Suppressor macrophage treated with lipopolysaccharide for 1 hour (primary cell): ENCODE measurements at regions not wholly inside any gene's neighbourhood (a gene's known extent, or its start where the extent isn't known, plus 50 kb on each side); places are given as distances from the start of the nearest gene placed in this dataset.

Experiments used
- DNase-seq, 3 donors: peaks; one replicate each; pipeline ENCODE4 v3.0.0-alpha.2; 2020 to 2022

DNA sequence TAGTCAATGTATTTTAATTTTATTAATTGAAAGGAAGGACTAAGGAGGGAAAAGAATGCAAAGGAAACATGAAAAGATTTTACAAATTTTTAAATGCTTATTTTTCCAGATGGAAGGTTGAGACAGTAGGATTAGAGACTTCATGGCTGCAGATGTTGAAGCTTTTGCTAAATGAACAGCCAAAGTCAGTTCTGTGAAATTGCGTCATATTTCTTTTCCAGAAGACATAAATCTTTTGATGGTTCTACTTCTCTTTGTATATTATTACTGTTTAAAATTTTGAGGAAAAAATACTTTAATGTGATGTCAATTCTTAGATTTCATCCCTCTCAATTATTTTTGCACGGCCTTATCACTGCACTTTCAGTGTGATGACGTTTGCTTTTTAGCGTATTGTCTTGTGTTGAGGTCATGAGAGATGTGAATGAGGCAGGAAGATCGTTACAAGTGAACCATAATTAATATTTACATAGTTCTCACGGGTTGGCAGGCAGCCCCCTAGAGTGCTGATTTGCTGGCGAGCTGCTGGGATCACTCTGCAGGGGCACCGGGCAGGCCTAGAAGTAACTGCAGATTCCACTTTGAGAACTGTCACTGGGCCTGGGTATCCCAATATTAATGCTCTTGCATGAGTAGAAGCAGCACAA, 158.1 kb downstream of the TBXT start:
- DNase-seq: no peak

DNA sequence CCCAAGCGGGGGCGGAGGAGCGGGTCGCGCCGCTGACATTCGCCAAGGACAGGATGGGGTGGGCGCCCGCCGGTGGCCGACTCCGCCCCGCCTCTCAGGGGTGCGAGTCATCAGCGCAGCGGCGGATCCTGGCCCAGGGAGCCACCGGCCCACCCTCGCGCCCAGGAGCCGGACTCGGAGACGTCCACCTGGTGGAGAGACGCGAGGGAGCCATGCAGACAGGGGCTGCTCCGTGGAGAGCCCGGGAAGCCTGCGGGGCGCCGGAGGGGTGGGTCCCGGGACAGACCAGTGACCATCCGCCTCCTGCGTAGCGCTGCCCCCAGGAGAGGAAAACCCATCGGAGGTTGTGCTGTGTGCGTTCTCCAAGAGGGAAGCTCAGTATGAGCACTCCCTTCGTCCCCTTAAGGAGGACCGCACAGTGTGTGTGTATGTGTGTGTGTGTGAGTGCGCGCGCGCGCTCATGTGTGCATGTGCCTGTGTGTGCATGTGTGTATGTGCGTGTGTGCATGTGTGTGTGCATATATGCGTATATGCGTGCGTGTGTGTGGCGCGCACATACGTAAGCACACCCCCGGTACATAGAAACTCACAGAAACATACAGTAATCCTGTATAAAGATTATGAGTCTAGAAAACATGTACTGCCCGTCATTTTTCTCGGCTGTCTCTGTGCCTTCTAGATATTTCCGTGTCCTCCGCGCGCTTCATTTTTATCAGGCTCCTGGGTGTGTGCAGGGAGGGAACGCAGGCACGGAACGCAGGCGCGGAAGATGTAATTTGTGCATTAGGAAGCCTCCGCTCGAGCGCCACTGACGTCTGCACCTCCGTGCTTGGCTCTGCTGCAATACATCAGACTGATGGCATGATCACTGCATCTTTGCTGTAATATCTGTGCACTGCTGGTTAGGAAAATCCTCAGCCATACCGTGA, 158.9 kb downstream of the TBXT start:
- DNase-seq: no peak

- DNase-seq: no peak
These were observed 160.0 kb downstream of the TBXT start for GRCh38 chr6:166007349-166008263.

DNA sequence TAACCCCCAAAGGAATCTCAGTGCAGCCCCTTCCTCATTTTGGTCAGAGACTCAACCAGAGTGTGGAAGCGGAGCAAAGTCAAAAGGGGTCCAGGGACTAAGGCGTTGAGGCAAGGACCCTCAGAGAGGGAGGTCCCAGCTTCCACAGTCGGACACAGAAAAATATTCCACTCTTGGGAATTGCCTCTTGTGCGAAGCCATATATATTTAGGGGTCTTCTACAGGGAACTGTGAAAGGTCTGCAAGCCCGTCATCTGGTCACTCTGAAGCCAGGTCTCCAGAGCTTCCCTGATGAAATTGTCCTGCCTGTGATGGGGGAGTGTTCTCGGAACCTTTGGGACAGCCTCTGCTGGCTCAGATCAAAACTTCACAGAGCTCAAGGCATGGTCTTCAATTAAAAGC, 160.8 kb downstream of the TBXT start:
- DNase-seq: no peak

- no peak for DNase-seq
These were observed 161.4 kb downstream of the TBXT start for GRCh38 chr6:166005944-166006899.

DNA sequence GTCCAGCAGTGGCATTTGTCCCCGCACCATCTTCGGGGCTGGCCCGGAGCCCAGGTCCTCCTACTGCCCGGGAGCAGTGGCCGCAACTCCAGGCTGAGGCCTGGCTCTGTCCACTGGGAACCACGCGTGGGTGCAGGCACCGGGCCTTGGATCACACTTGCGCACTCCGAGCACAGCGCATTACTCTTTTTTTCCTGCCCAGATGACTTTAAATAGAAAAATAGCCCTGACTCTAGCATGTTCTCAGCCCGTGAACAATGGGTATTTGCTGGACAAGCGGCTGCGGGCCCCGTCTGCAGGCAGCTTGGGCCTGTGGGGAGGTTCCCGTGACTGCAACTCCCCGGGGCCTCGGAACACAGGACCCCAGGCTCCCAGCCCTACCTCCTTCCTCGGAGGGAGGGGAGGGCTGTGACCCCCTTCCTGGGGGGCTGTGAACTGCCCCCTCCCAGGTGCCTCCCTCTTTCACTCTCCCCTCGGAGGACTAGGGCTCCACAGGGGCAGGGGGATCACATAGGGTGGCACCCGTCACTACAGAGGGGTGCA, 162.2 kb downstream of the TBXT start:
- no peak for DNase-seq

GRCh38 chr6:166004876-166005275, 162.8 kb downstream of the TBXT start:
- no peak for DNase-seq

- no peak for DNase-seq
These were observed 163.2 kb downstream of the TBXT start for GRCh38 chr6:166004471-166004870.

GRCh38 chr6:166003569-166003968, 164.1 kb downstream of the TBXT start:
- DNase-seq: no peak

DNA sequence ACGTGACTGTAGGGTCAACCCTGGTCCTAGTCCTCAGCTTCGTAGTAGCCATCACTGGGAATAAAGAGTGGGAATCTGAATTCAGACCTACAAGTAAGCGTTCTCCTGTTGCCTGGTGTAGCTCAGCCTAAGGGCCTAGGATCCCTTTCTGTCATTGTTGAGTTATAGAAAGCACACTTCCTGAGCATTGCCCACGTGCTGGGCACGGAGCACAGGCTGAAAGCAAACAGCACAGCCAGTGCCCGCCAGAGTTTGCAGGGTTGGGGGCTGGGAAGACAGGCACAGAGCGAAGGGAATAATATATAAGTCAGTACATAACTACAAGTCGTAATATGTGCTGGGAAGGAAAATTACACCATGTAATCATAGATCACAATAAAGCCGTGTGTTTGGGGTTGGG, 166.3 kb downstream of the TBXT start:
- DNase-seq: no peak

DNA sequence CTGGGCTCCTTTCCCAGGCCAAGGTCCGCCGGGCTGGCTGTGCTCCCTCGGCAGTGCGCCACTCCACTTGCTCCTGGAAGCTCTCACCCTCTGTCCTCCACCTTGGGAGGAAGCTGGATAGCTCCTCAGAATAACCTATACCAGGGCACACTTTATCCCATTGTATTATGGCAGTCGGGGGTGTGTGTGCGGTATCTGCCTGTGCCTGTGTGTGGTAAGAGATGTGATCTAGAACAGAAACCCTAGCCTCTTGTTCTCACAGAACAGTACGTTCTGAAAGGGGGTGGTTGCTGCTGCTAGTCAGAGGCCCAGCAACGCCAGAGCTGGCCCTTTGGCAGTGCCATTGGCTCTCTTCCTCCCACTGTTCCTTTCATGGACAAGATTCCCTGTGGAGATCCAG, 168.4 kb downstream of the TBXT start:
- no peak for DNase-seq

DNA sequence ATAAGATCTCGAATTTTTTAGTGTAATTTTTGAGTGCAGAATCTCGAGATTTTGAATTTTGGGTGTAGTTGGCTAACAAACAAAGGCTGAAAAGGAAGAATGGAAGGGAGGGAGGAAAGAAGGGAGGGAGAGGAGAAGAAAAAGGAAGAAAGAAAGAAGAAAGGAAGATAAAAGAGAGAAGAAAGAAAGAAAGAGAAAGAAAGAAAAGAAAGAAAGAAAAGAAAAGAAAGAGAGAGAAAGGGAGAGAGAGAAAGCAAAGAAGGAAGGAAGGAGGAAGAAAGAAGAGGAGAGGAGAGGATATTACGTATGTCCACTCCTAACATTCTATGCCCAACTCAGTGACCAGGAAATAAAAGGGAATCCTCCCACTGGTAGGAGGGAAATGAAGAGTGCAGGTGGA, 169.6 kb downstream of the TBXT start:
- DNase-seq: no peak

DNA sequence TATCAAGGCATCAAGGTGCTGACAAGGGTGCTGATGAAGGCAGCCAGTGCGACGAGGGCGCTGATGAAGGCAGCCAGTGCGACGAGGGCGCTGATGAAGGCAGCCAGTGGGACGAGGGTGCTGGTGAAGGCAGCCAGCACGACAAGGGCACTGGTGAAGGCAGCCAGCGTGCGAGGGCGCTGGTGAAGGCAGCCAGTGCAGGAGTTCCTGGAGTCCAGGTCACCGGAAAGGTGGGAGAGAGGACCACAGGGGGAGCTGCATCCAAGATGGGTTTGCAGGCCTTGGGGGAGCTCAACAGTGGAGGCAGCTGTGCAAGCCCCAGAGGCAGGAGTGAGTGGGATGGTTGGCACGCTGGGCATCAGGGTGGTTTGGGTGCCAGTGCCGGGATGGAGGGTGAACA, 176.3 kb downstream of the TBXT start:
- no peak for DNase-seq

DNA sequence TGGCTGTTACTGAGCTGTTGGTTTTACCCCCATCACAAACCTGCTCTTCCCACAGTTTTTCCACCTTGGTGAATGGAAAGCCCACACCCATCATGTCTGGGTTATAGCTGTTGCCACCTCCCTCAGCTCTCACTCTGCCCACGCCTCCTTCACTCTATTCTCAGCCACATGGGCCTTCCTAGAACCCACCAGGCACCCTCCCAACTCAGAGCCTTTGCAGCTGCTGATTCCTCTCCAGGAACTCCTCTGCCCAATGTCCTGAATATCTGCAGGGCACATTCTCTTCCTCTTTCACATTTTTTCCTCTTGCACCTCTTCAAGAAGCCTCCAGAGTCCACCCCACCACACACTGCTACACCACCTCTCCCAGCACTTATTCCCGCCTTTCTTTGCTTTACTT, 177.4 kb downstream of the TBXT start:
- DNase-seq: no peak

DNA sequence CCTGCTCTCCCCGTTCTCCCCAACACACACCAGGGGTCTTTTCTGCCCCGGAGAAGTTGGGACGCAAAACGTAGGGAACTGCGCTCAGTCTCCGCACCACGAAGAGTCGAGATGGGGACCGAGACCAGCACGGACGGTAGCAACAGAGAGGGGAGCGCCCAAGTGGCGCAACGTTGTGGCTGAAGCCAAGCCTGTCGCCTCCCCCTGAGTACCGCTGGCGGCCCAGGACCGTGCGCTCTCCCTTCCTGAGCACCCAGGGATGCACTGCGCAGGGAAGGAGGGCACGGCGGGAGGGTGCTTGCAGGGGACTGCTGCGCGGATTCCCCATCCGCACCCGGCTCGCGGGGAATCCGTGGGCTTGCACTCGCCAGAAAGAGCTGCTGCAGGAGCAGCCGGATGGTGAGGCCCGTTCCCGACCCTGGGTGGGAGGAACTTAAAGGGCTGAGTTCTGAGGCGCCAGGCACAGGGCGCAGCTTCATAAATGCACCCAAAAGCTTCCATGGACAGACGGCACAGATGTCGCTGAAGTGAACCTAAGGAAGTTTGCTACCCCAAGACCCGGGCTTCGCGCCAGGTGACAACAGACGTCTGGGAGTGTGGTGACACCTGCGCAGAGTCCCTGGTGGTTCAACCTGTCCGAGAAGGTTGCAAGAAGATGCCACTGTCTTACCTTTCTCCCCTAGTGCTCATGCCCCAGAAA, 178.7 kb downstream of the TBXT start:
- no peak for DNase-seq

DNA sequence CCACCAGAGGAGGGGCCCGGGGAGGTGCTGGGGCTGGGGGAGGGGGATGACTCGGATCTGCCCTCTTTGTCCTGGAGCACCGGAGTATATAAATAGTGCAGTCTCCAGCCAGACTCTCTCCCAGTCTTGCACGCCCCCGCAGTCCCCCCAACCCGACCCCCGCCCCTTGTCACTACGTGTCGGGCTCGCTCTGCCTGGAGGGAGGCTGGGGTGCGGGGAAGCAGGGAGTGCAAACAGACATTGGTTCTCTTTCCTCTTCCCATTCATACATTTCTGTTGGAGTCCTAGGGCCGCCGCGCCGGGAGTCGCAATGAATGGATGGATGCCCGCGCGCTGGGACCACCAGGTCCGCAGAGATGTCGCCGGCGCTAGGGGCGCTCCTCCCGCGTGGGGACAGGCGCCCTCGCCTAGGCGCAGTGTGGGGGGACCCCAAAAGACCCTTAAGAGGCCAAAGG, 179.3 kb downstream of the TBXT start:
- DNase-seq: no peak

GRCh38 chr6:165987483-165988301, 180.0 kb downstream of the TBXT start:
- DNase-seq: no peak

DNA sequence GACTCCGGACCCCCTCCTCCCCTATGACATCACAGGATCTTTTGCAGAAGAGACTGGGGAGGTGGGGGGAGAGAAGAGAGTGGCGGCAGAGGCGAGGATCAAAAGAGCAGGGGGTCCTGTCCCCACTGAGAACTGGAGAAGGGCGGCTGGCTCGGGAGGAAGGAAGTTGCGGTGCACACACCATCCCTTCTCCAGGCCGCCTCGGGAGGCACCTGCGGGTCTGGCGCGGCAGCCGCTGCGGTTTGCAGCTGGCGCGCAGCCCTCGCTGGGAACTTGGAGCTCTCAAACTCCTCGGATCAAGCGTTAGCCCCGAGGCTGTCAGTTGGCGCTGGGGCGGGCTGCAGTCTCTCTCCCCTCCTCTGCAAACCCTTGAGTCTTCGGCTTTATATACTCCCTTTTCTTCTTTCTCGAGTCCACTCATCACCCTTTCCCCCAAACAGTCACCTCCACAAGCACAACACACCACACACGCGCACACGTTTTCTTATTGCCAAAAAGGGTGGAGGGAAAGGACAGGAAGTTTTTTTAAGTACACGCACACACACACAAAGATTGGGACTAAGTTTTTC, 180.7 kb downstream of the TBXT start:
- no peak for DNase-seq

DNA sequence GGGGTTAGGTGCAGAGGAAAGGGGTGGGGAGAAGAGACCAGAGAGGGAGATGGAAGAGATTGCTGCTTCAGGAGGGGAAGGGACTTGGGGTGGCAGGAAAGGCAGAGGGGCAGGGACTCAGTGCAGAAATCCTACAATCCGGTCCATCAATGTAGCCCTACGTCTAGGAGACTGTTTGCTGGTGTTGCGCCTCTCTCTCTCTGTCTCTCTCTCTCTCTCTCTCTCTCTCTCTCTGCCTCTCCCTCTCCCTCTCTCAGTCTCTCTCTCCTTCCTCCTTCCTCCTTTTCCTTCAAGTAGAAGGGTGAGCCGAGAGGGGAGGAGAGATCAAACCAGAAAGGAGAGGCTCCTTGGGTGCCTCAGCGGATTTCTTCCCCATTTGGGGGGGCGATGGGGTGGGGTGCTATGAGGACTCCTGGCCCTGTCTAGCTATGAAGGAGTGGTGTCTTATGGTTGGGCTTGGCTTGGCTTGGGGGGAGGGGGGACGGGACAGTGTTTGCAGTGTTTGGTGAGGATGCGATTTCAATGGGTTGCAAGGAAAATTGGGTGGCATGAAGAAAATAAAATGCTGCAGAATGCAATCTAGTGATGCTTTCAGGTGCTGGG, 181.2 kb downstream of the TBXT start:
- DNase-seq: no peak
